COR-L47 (cell line): ENCODE measurements at regions not wholly inside any gene's neighbourhood (a gene's known extent, or its start where the extent isn't known, plus 50 kb on each side); places are given as distances from the start of the nearest gene placed in this dataset.

ENCODE experiments used
- DNase-seq: peaks from one replicate; lab custom pipeline; 2025; lab: John Stamatoyannopoulos, UW

GRCh38 chr12:58367041-58367440 lies 425.7 kb downstream of the ATP23 start:
- DNase-seq: no peak

- DNase-seq: no peak
Observed at GRCh38 chr12:58368001-58368400, 426.6 kb downstream of the ATP23 start.

- no peak for DNase-seq
Observed at GRCh38 chr12:58369576-58369975, 428.2 kb downstream of the ATP23 start.

- no peak for DNase-seq
Observed at GRCh38 chr12:58372298-58372697, 430.9 kb downstream of the ATP23 start.

GRCh38 chr12:58378028-58378427 lies 436.7 kb downstream of the ATP23 start:
- no peak for DNase-seq

GRCh38 chr12:58381546-58381945 lies 440.2 kb downstream of the ATP23 start:
- DNase-seq: no peak

- no peak for DNase-seq
Observed at GRCh38 chr12:58384196-58384595, 442.8 kb downstream of the ATP23 start.

- DNase-seq: no peak
Observed at GRCh38 chr12:58386136-58386535, 444.8 kb downstream of the ATP23 start.

- DNase-seq: no peak
Observed at GRCh38 chr12:58387199-58387598, 445.8 kb downstream of the ATP23 start.

- DNase-seq: no peak
Observed at GRCh38 chr12:58388261-58388660, 446.9 kb downstream of the ATP23 start.

GRCh38 chr12:58393152-58393551 lies 451.8 kb downstream of the ATP23 start:
- DNase-seq: no peak

- DNase-seq: no peak
Observed at GRCh38 chr12:58395056-58395455, 453.7 kb downstream of the ATP23 start.

GRCh38 chr12:58395470-58395869 lies 454.1 kb downstream of the ATP23 start:
- no peak for DNase-seq

- DNase-seq: no peak
Observed at GRCh38 chr12:58396239-58396638, 454.9 kb downstream of the ATP23 start.

- DNase-seq: no peak
Observed at GRCh38 chr12:58405363-58405762, 464.0 kb downstream of the ATP23 start.

- no peak for DNase-seq
Observed at GRCh38 chr12:58408516-58408915, 467.1 kb downstream of the ATP23 start.

- DNase-seq: no peak
Observed at GRCh38 chr12:58412461-58413060, 471.2 kb downstream of the ATP23 start.

- no peak for DNase-seq
Observed at GRCh38 chr12:58413794-58414193, 472.4 kb downstream of the ATP23 start.

GRCh38 chr12:58414398-58414871 lies 473.1 kb downstream of the ATP23 start:
- DNase-seq: no peak

GRCh38 chr12:58415716-58416115 lies 474.3 kb downstream of the ATP23 start:
- DNase-seq: no peak

- DNase-seq: no peak
Observed at GRCh38 chr12:58416236-58416635, 474.9 kb downstream of the ATP23 start.

- DNase-seq: no peak
Observed at GRCh38 chr12:58419196-58419760, 477.9 kb downstream of the ATP23 start.

- DNase-seq: no peak
Observed at GRCh38 chr12:58419905-58420304, 478.5 kb downstream of the ATP23 start.

- no peak for DNase-seq
Observed at GRCh38 chr12:58420503-58420902, 479.1 kb downstream of the ATP23 start.
